Activated CD4-positive, alpha-beta memory T cell treated with anti-CD3 and anti-CD28 coated beads, Interleukin-2, amount 10 ng/mL, durations not matched to agents 7 days and 5 days (primary cell): ENCODE measurements at regions not wholly inside any gene's neighbourhood (a gene's known extent, or its start where the extent isn't known, plus 50 kb on each side); places are given as distances from the start of the nearest gene placed in this dataset.

Experiments
- CTCF ChIA-PET: fragments of 350-600 bp; sonication (Branson Sonifier 250); formaldehyde crosslinking; loops from one replicate; lab custom pipeline; 2021; ENCODE audit warnings: antibody characterized with exemption, inconsistent platforms; lab: Charles Lee
- POLR2A ChIA-PET: fragments of 350-600 bp; sonication (Branson Sonifier 250); formaldehyde crosslinking; loops from one replicate; lab custom pipeline; 2021; ENCODE audit warnings: antibody characterized with exemption; lab: Charles Lee
- DNase-seq: peaks from one replicate; pipeline ENCODE4 v3.0.0-alpha.2; 2020
- H3K27ac Mint-ChIP-seq: one replicate; pipeline ENCODE4 v1.8.0; 2021; ENCODE audit warnings: mild to moderate bottlenecking, mixed read lengths
- H3K27me3 Mint-ChIP-seq: one replicate; pipeline ENCODE4 v1.8.0; 2021; ENCODE audit warnings: mixed read lengths
- H3K36me3 Mint-ChIP-seq: one replicate; pipeline ENCODE4 v1.8.0; 2021; ENCODE audit warnings: low read depth, mixed read lengths
- H3K4me1 Mint-ChIP-seq: one replicate; pipeline ENCODE4 v1.8.0; 2021; ENCODE audit warnings: mixed read lengths
- H3K4me3 Mint-ChIP-seq: one replicate; pipeline ENCODE4 v1.8.0; 2021; ENCODE audit warnings: mild to moderate bottlenecking, mixed read lengths
- H3K9me3 Mint-ChIP-seq: one replicate; pipeline ENCODE4 v1.8.0; 2021; ENCODE audit warnings: mixed read lengths

- CTCF ChIA-PET = no interaction called here
- Mint-ChIP-seq H3K4me3 (no peak overlapping the region), H3K4me1 (no peaks in the 10 kb centered on the region), H3K36me3 (no peaks in the 10 kb centered on the region), H3K9me3 (no peaks in the 10 kb centered on the region), H3K27ac (no peak overlapping the region), H3K27me3 (no peaks in the 10 kb centered on the region)
- POLR2A ChIA-PET = no interaction called here
- no peak for DNase-seq
Measured at GRCh38 chr18:24875286-24875685, 414.8 kb downstream of the HRH4 start.

DNA sequence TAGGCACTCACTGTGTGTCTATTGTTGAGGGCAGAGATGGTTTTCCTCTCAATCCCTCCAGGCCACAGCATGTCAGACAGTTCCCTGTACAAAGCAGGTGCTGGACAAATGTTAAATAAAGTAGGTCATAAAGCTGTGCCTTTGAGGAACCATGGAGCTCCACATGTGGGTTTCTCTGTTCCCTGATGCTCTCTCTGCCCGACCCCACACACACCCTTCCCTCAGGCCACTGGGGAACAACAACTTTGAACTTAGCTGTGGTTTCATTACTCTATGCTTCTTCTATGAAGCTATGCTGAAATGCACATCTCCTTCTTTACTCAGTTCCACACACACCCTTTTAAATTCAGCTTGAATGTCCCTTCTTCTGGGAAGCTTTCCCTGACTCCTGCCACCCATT lies 415.3 kb downstream of the HRH4 start:
- Mint-ChIP-seq H3K27me3 (no peaks in the 10 kb centered on the region), H3K4me1 (no peaks in the 10 kb centered on the region), H3K36me3 (no peaks in the 10 kb centered on the region), H3K27ac (no peak overlapping the region), H3K4me3 (no peak overlapping the region), H3K9me3 (no peaks in the 10 kb centered on the region)
- CTCF ChIA-PET = no interaction called here
- POLR2A ChIA-PET = no interaction called here
- no peak for DNase-seq

- no peaks in the 10 kb centered on the region for H3K27me3 Mint-ChIP-seq
- no peak for DNase-seq
- no peak overlapping the region for H3K4me3 Mint-ChIP-seq
- no peaks in the 10 kb centered on the region for H3K36me3 Mint-ChIP-seq
- CTCF ChIA-PET = no interaction called here
- H3K9me3 Mint-ChIP-seq = no peaks in the 10 kb centered on the region
- no peaks in the 10 kb centered on the region for H3K4me1 Mint-ChIP-seq
- no peak overlapping the region for H3K27ac Mint-ChIP-seq
- POLR2A ChIA-PET = no interaction called here
Measured at GRCh38 chr18:24876266-24876665, 415.8 kb downstream of the HRH4 start.

DNA sequence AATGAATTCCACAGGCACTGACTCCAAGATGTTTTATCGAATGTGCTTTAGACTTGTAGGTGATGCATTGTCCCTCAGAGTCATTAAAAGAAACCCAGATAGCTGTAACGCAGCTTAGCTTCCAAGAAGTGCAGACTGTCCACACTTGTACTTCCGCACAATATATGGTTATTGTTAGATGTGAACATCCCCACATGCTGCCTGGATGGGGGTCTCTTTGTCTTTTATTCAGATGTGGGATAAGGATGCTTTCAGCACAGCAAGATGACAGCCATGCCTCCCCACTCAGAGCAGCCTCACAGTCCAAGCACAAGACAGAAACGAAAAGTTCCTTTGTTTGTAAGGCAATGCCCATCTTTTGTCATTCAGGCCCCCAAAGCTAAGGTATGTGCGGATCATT lies 416.6 kb downstream of the HRH4 start:
- Mint-ChIP-seq H3K4me3 (no peak overlapping the region), H3K9me3 (no peaks in the 10 kb centered on the region), H3K27ac (no peak overlapping the region), H3K36me3 (no peaks in the 10 kb centered on the region), H3K27me3 (no peaks in the 10 kb centered on the region), H3K4me1 (no peaks in the 10 kb centered on the region)
- CTCF ChIA-PET = no interaction called here
- POLR2A ChIA-PET = no interaction called here
- DNase-seq = no peak

DNA sequence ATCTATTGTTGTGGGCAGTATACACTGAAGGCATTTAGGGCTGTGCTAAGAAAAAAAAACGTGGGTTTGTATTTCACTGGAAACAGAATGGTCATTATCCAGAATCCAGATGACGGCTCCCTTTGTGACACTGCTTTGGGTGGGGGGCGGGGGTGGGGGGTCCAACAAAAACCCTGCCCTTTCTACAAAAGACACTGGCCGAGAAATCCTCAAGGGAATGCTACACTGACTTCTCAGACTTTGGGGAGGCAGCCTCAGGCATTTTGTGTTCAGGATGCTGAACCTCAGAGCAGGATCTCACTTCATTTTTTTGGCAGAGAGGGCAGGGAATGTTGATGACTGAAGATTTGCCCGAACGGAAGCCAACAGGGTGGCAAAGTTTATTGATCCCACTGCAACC lies 417.1 kb downstream of the HRH4 start:
- H3K4me1 Mint-ChIP-seq = no peaks in the 10 kb centered on the region
- no peak for DNase-seq
- no peaks in the 10 kb centered on the region for H3K9me3 Mint-ChIP-seq
- no peaks in the 10 kb centered on the region for H3K27me3 Mint-ChIP-seq
- ChIA-PET POLR2A (no interaction called here), CTCF (no interaction called here)
- no peaks in the 10 kb centered on the region for H3K36me3 Mint-ChIP-seq
- no peak overlapping the region for H3K27ac Mint-ChIP-seq
- no peak overlapping the region for H3K4me3 Mint-ChIP-seq

DNA sequence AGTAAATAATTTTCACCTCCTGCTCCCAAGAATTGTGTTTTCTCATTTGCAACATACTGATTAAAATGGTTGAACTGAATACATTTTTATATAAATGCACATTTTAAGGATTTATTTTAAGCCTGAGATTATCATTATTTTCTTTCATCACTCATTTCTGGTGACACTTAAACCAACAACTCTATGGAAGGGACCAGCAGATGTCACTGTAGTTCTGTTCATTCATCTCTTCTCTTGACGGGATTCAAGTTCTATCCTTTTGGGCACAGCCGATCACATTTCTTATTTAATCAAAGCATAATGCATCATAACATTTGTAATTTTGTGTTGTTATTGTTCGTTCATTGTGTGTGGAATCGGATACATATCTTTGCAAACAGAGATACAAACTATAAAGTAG lies 417.9 kb downstream of the HRH4 start:
- no peaks in the 10 kb centered on the region for H3K9me3 Mint-ChIP-seq
- no peaks in the 10 kb centered on the region for H3K27me3 Mint-ChIP-seq
- no peak overlapping the region for H3K4me3 Mint-ChIP-seq
- H3K36me3 Mint-ChIP-seq = no peaks in the 10 kb centered on the region
- no peak for DNase-seq
- H3K4me1 Mint-ChIP-seq = no peaks in the 10 kb centered on the region
- POLR2A ChIA-PET = no interaction called here
- H3K27ac Mint-ChIP-seq = no peak overlapping the region
- CTCF ChIA-PET = no interaction called here

DNA sequence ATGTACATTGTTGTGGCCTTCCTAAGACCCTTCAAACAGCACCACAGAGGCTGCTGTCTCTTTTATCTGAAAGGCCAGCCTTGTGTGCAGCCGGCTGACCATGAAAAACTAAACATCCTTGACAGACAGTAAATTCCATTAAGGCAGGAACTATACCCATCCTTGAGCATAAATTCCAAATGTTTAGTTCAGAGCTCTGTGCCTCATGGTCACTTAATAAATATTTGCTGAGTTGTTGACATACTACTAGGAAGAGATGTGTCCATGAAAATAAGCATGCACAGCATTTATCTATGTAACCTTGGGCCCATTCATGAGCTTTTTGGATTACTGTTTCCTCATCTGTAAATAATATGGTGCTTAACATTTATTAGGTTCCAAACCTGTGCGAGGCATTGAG lies 424.8 kb downstream of the HRH4 start:
- CTCF ChIA-PET = no interaction called here
- H3K36me3 Mint-ChIP-seq = no peaks in the 10 kb centered on the region
- H3K4me1 Mint-ChIP-seq = no peaks in the 10 kb centered on the region
- no peak for DNase-seq
- no peaks in the 10 kb centered on the region for H3K9me3 Mint-ChIP-seq
- no peak overlapping the region for H3K4me3 Mint-ChIP-seq
- H3K27ac Mint-ChIP-seq = no peak overlapping the region
- POLR2A ChIA-PET = no interaction called here
- H3K27me3 Mint-ChIP-seq = no peaks in the 10 kb centered on the region

GRCh38 chr18:24894880-24895279 lies 434.4 kb downstream of the HRH4 start:
- Mint-ChIP-seq H3K9me3 (peaks cover under 1% of the 10 kb centered on the region), H3K27ac (no peak overlapping the region), H3K36me3 (no peaks in the 10 kb centered on the region), H3K4me3 (no peak overlapping the region), H3K4me1 (no peaks in the 10 kb centered on the region), H3K27me3 (no peaks in the 10 kb centered on the region)
- DNase-seq = no peak
- POLR2A ChIA-PET = no interaction called here
- CTCF ChIA-PET = no interaction called here

GRCh38 chr18:24897461-24897860 lies 437.0 kb downstream of the HRH4 start:
- DNase-seq = no peak
- H3K9me3 Mint-ChIP-seq = peaks cover 13% of the 10 kb centered on the region
- no peaks in the 10 kb centered on the region for H3K4me1 Mint-ChIP-seq
- no peaks in the 10 kb centered on the region for H3K36me3 Mint-ChIP-seq
- no peak overlapping the region for H3K4me3 Mint-ChIP-seq
- H3K27ac Mint-ChIP-seq = no peak overlapping the region
- CTCF ChIA-PET = no interaction called here
- H3K27me3 Mint-ChIP-seq = no peaks in the 10 kb centered on the region
- POLR2A ChIA-PET = no interaction called here

- H3K9me3 Mint-ChIP-seq = no peaks in the 10 kb centered on the region
- no peaks in the 10 kb centered on the region for H3K4me1 Mint-ChIP-seq
- no peak for DNase-seq
- H3K4me3 Mint-ChIP-seq = no peak overlapping the region
- ChIA-PET CTCF (no interaction called here), POLR2A (no interaction called here)
- no peaks in the 10 kb centered on the region for H3K36me3 Mint-ChIP-seq
- no peak overlapping the region for H3K27ac Mint-ChIP-seq
- no peaks in the 10 kb centered on the region for H3K27me3 Mint-ChIP-seq
Measured at GRCh38 chr18:24910221-24910620, 441.7 kb downstream of the ZNF521 start.

DNA sequence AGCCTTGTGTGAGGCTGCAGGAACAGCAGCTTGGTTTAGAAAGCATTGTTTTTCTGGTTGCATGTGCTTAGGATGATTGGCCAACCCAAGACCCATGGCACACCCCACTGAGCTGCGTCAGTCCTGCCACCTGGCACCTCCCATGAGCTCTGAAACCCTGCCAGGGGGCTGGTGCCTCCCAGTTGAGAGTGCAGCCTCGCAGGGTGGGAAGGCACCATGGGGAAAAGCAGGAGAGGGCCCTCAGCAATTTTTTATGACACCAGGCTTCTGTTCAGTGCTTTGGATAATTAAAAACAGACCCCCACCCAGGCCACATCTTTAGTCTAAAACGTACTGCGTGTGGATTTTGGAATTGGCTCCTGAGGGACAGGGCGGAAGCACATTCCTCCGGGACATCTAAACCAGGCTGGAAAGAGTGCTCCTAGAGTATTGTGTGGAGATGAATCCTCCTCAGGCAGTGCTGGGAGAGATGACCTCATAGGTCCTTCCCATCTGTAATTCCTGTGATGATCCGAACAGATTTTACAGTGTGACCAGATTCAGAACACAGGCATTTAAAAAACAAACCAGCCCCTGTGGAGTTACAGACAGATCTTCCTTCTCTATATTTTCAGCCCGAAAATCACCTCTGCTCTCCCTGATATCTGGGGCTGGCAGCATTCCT lies 438.3 kb downstream of the ZNF521 start:
- no peaks in the 10 kb centered on the region for H3K4me1 Mint-ChIP-seq
- H3K9me3 Mint-ChIP-seq = no peaks in the 10 kb centered on the region
- H3K27me3 Mint-ChIP-seq = no peaks in the 10 kb centered on the region
- no peaks in the 10 kb centered on the region for H3K36me3 Mint-ChIP-seq
- DNase-seq = no peak
- no peak overlapping the region for H3K27ac Mint-ChIP-seq
- ChIA-PET POLR2A (no interaction called here), CTCF (no interaction called here)
- H3K4me3 Mint-ChIP-seq = no peak overlapping the region

- H3K36me3 Mint-ChIP-seq = no peaks in the 10 kb centered on the region
- H3K9me3 Mint-ChIP-seq = no peaks in the 10 kb centered on the region
- POLR2A ChIA-PET = no interaction called here
- no peak overlapping the region for H3K4me3 Mint-ChIP-seq
- no peak overlapping the region for H3K27ac Mint-ChIP-seq
- no peak for DNase-seq
- CTCF ChIA-PET = no interaction called here
- no peaks in the 10 kb centered on the region for H3K27me3 Mint-ChIP-seq
- no peaks in the 10 kb centered on the region for H3K4me1 Mint-ChIP-seq
Measured at GRCh38 chr18:24914171-24914525, 437.8 kb downstream of the ZNF521 start.

- no peaks in the 10 kb centered on the region for H3K36me3 Mint-ChIP-seq
- CTCF ChIA-PET = no interaction called here
- no peak overlapping the region for H3K27ac Mint-ChIP-seq
- H3K4me3 Mint-ChIP-seq = no peak overlapping the region
- H3K4me1 Mint-ChIP-seq = no peaks in the 10 kb centered on the region
- H3K9me3 Mint-ChIP-seq = no peaks in the 10 kb centered on the region
- no peaks in the 10 kb centered on the region for H3K27me3 Mint-ChIP-seq
- POLR2A ChIA-PET = no interaction called here
- no peak for DNase-seq
Measured at GRCh38 chr18:24914685-24915084, 437.3 kb downstream of the ZNF521 start.

- no peaks in the 10 kb centered on the region for H3K27me3 Mint-ChIP-seq
- no peak overlapping the region for H3K4me3 Mint-ChIP-seq
- no peaks in the 10 kb centered on the region for H3K4me1 Mint-ChIP-seq
- DNase-seq = no peak
- H3K36me3 Mint-ChIP-seq = no peaks in the 10 kb centered on the region
- POLR2A ChIA-PET = no interaction called here
- H3K27ac Mint-ChIP-seq = no peak overlapping the region
- CTCF ChIA-PET = no interaction called here
- no peaks in the 10 kb centered on the region for H3K9me3 Mint-ChIP-seq
Measured at GRCh38 chr18:24915547-24915946, 436.4 kb downstream of the ZNF521 start.
